Neural progenitor cell (in vitro differentiated cells): ENCODE measurements at regions not wholly inside any gene's neighbourhood (a gene's known extent, or its start where the extent isn't known, plus 50 kb on each side); places are given as distances from the start of the nearest gene placed in this dataset.
A peak's percentile ranks its signal among the peaks of the same experiment; 100 is the strongest.

ENCODE experiments used
- DNase-seq: peaks from one replicate; pipeline ENCODE4 v3.0.0-alpha.2; 2016; ENCODE audit warnings: low spot score
- H2AFZ ChIP-seq: fragments of 200-600 bp; sonication (generic); replicated peaks from 2 replicates; pipeline ENCODE4 v1.6.1; 2016; ENCODE audit warnings: antibody characterized with exemption
- H3F3A ChIP-seq: fragments of 200-600 bp; sonication (generic); 2 replicates; pipeline ENCODE4 v1.6.1; 2016; ENCODE audit warnings: antibody characterized with exemption, low read depth
- H3K27ac ChIP-seq: fragments of 200-600 bp; sonication (generic); 2 replicates; pipeline ENCODE4 v1.5.1; 2016; ENCODE audit warnings: mild to moderate bottlenecking
- H3K27me3 ChIP-seq: fragments of 200-600 bp; sonication (generic); 2 replicates; pipeline ENCODE4 v1.6.1; 2016; ENCODE audit warnings: mild to moderate bottlenecking, moderate library complexity
- H3K36me3 ChIP-seq: fragments of 200-600 bp; sonication (generic); 2 replicates; pipeline ENCODE4 v1.5.1; 2016
- H3K4me1 ChIP-seq: fragments of 200-600 bp; sonication (generic); 2 replicates; pipeline ENCODE4 v1.6.1; 2016; ENCODE audit warnings: mixed run types
- H3K4me2 ChIP-seq: fragments of 200-600 bp; sonication (generic); 2 replicates; pipeline ENCODE4 v1.6.1; 2016
- H3K4me3 ChIP-seq: fragments of 200-600 bp; sonication (generic); 2 replicates; pipeline ENCODE4 v1.5.1; 2016
- H3K79me2 ChIP-seq: fragments of 200-600 bp; sonication (generic); 2 replicates; pipeline ENCODE4 v1.6.1; 2016; ENCODE audit warnings: low read depth
- H3K9ac ChIP-seq: fragments of 200-600 bp; sonication (generic); 2 replicates; pipeline ENCODE4 v1.6.1; 2016
- H3K9me3 ChIP-seq: fragments of 200-600 bp; sonication (generic); 2 replicates; pipeline ENCODE4 v1.5.1; 2016; ENCODE audit warnings: low read depth
- H4K20me1 ChIP-seq: fragments of 200-600 bp; sonication (generic); 2 replicates; pipeline ENCODE4 v1.6.1; 2016; ENCODE audit warnings: low read depth
- H3K27ac Mint-ChIP-seq: 3 replicates; pipeline ENCODE4 v1.8.0; 2021; ENCODE audit warnings: mixed read lengths
- H3K27me3 Mint-ChIP-seq: 2 replicates; pipeline ENCODE4 v1.8.0; 2022; ENCODE audit warnings: low read depth, mild to moderate bottlenecking, inconsistent platforms, moderate library complexity, mixed read lengths; ENCODE audit not compliant: insufficient read depth
- H3K36me3 Mint-ChIP-seq: 3 replicates; pipeline ENCODE4 v1.8.0; 2021; ENCODE audit warnings: mixed read lengths
- H3K4me1 Mint-ChIP-seq: 3 replicates; pipeline ENCODE4 v1.8.0; 2021; ENCODE audit warnings: mixed read lengths
- H3K4me3 Mint-ChIP-seq: 3 replicates; pipeline ENCODE4 v1.8.0; 2021; ENCODE audit warnings: mild to moderate bottlenecking, moderate library complexity, mixed read lengths
- H3K9me3 Mint-ChIP-seq: 3 replicates; pipeline ENCODE4 v1.8.0; 2020; ENCODE audit warnings: mixed read lengths
- CTCF ChIP-seq: fragments of 200-600 bp; sonication (generic); IDR thresholded peaks from 2 replicates; pipeline ENCODE4 v1.5.1; 2017; ENCODE audit warnings: antibody characterized with exemption, mild to moderate bottlenecking
- EZH2 ChIP-seq: fragments of 200-600 bp; sonication (generic); IDR thresholded peaks from 2 replicates; pipeline ENCODE4 v1.6.1; 2017; ENCODE audit warnings: antibody characterized with exemption, mild to moderate bottlenecking, moderate library complexity
- EZH2phosphoT487 ChIP-seq: fragments of 200-600 bp; sonication (generic); IDR thresholded peaks from 2 replicates; pipeline ENCODE4 v1.6.1; 2017; ENCODE audit warnings: antibody characterized with exemption

GRCh38 chr2:82237994-82238662 is 1933.6 kb upstream of the LRRTM1 start:
- H2AFZ ChIP-seq: no peak overlapping the region
- no peak for DNase-seq

GRCh38 chr2:82234283-82234874 is 1929.8 kb upstream of the LRRTM1 start:
- Histone ChIP-seq H2AFZ (no peak overlapping the region), H3K4me3 (no peak overlapping the region), H3K9ac (no peak overlapping the region), H3K36me3 (no peaks in the 10 kb centered on the region), H4K20me1 (no peaks in the 10 kb centered on the region), H3K4me2 (no peak overlapping the region), H3K9me3 (no peaks in the 10 kb centered on the region), H3K79me2 (no peaks in the 10 kb centered on the region), H3K4me1 (no peaks in the 10 kb centered on the region), H3F3A (no peaks in the 10 kb centered on the region), H3K27me3 (no peaks in the 10 kb centered on the region), H3K27ac (no peak overlapping the region)
- Mint-ChIP-seq H3K4me1 (no peaks in the 10 kb centered on the region), H3K9me3 (no peaks in the 10 kb centered on the region), H3K27me3 (no peaks in the 10 kb centered on the region), H3K4me3 (no peak overlapping the region), H3K36me3 (no peaks in the 10 kb centered on the region), H3K27ac (no peak overlapping the region)
- DNase-seq: no peak
- TF ChIP-seq EZH2phosphoT487 (no peak), CTCF (peak; percentile 32)

More at GRCh38 chr2:82237994-82238662, 1933.6 kb upstream of the LRRTM1 start:
- Histone ChIP-seq H3K4me2 (no peak overlapping the region), H3K4me3 (no peak overlapping the region), H3K79me2 (no peaks in the 10 kb centered on the region), H3K9ac (no peak overlapping the region), H3K9me3 (no peaks in the 10 kb centered on the region), H3K27me3 (no peaks in the 10 kb centered on the region), H3K27ac (no peak overlapping the region), H4K20me1 (no peaks in the 10 kb centered on the region), H3K4me1 (no peaks in the 10 kb centered on the region), H3K36me3 (no peaks in the 10 kb centered on the region), H3F3A (no peaks in the 10 kb centered on the region)
- TF ChIP-seq CTCF (no peak), EZH2 (no peak), EZH2phosphoT487 (no peak)
- no peaks in the 10 kb centered on the region for H3K27me3 Mint-ChIP-seq
- H3K36me3 Mint-ChIP-seq: no peaks in the 10 kb centered on the region
- H3K4me3 Mint-ChIP-seq: no peak overlapping the region
- no peaks in the 10 kb centered on the region for H3K9me3 Mint-ChIP-seq
- H3K4me1 Mint-ChIP-seq: no peaks in the 10 kb centered on the region
- no peak overlapping the region for H3K27ac Mint-ChIP-seq

GRCh38 chr2:82233806-82234205 is 1929.3 kb upstream of the LRRTM1 start:
- Mint-ChIP-seq H3K36me3 (no peaks in the 10 kb centered on the region), H3K27me3 (no peaks in the 10 kb centered on the region), H3K4me3 (no peak overlapping the region), H3K4me1 (no peaks in the 10 kb centered on the region), H3K9me3 (no peaks in the 10 kb centered on the region), H3K27ac (no peak overlapping the region)
- no peak overlapping the region for H2AFZ ChIP-seq
- H3K4me3 ChIP-seq: no peak overlapping the region
- no peak overlapping the region for H3K4me2 ChIP-seq
- no peaks in the 10 kb centered on the region for H3K27me3 ChIP-seq
- H3K79me2 ChIP-seq: no peaks in the 10 kb centered on the region
- no peaks in the 10 kb centered on the region for H3K36me3 ChIP-seq
- H3K27ac ChIP-seq: no peak overlapping the region
- H4K20me1 ChIP-seq: no peaks in the 10 kb centered on the region
- no peaks in the 10 kb centered on the region for H3K9me3 ChIP-seq
- no peaks in the 10 kb centered on the region for H3F3A ChIP-seq
- DNase-seq: no peak
- TF ChIP-seq EZH2 (no peak), CTCF (no peak), EZH2phosphoT487 (no peak)
- H3K4me1 ChIP-seq: no peaks in the 10 kb centered on the region
- H3K9ac ChIP-seq: no peak overlapping the region
